ENCODE measurements at regions not wholly inside any gene's neighbourhood (a gene's known extent, or its start where the extent isn't known, plus 50 kb on each side); places are given as distances from the start of the nearest gene placed in this dataset.

GRCh38 chr10:2294739-2295138, 557.4 kb upstream of the ADARB2 start:
- in situ Hi-C loops (cut with HindIII; ENCODE audit: low pct_unique_long_range_greater_than_20kb, low sequenced_read_pairs): no loop called here
- no peak for DNase-seq (ENCODE audit: low read depth, low spot score)

- DNase-seq (ENCODE audit: low read depth, low spot score): no peak
Observed at GRCh38 chr10:2284071-2284470, 546.7 kb upstream of the ADARB2 start.

GRCh38 chr10:2282202-2282601, 544.9 kb upstream of the ADARB2 start:
- in situ Hi-C loops (cut with HindIII; ENCODE audit: low pct_unique_long_range_greater_than_20kb, low sequenced_read_pairs): no loop called here

More at GRCh38 chr10:2284071-2284470, 546.7 kb upstream of the ADARB2 start:
- in situ Hi-C loops (cut with HindIII; ENCODE audit: low pct_unique_long_range_greater_than_20kb, low sequenced_read_pairs): no loop called here

GRCh38 chr10:2280713-2281300, 543.5 kb upstream of the ADARB2 start:
- no peak for DNase-seq (ENCODE audit: low read depth, low spot score)
- in situ Hi-C loops (cut with HindIII; ENCODE audit: low pct_unique_long_range_greater_than_20kb, low sequenced_read_pairs): no loop called here

More at GRCh38 chr10:2282202-2282601, 544.9 kb upstream of the ADARB2 start:
- no peak for DNase-seq (ENCODE audit: low read depth, low spot score)

- DNase-seq (ENCODE audit: low read depth, low spot score): no peak
- in situ Hi-C loops (cut with HindIII; ENCODE audit: low pct_unique_long_range_greater_than_20kb, low sequenced_read_pairs): no loop called here
Observed at GRCh38 chr10:2279711-2280110, 542.4 kb upstream of the ADARB2 start.

- in situ Hi-C loops (cut with HindIII; ENCODE audit: low pct_unique_long_range_greater_than_20kb, low sequenced_read_pairs): no loop called here
- no peak for DNase-seq (ENCODE audit: low read depth, low spot score)
Observed at GRCh38 chr10:2278363-2278762, 541.0 kb upstream of the ADARB2 start.

- no peak for DNase-seq (ENCODE audit: low read depth, low spot score)
- in situ Hi-C loops (cut with HindIII; ENCODE audit: low pct_unique_long_range_greater_than_20kb, low sequenced_read_pairs): no loop called here
Observed at GRCh38 chr10:2263561-2263960, 526.2 kb upstream of the ADARB2 start.

- DNase-seq (ENCODE audit: low read depth, low spot score): no peak
- in situ Hi-C loops (cut with HindIII; ENCODE audit: low pct_unique_long_range_greater_than_20kb, low sequenced_read_pairs): no loop called here
Observed at GRCh38 chr10:2262878-2263277, 525.6 kb upstream of the ADARB2 start.

GRCh38 chr10:2262333-2262732, 525.0 kb upstream of the ADARB2 start:
- no peak for DNase-seq (ENCODE audit: low read depth, low spot score)
- in situ Hi-C loops (cut with HindIII; ENCODE audit: low pct_unique_long_range_greater_than_20kb, low sequenced_read_pairs): no loop called here

GRCh38 chr10:2256241-2256640, 518.9 kb upstream of the ADARB2 start:
- DNase-seq (ENCODE audit: low read depth, low spot score): no peak
- in situ Hi-C loops (cut with HindIII; ENCODE audit: low pct_unique_long_range_greater_than_20kb, low sequenced_read_pairs): no loop called here

GRCh38 chr10:2252096-2252495, 514.8 kb upstream of the ADARB2 start:
- no peak for DNase-seq (ENCODE audit: low read depth, low spot score)
- in situ Hi-C loops (cut with HindIII; ENCODE audit: low pct_unique_long_range_greater_than_20kb, low sequenced_read_pairs): no loop called here

GRCh38 chr10:2251631-2252030, 514.3 kb upstream of the ADARB2 start:
- DNase-seq (ENCODE audit: low read depth, low spot score): no peak
- in situ Hi-C loops (cut with HindIII; ENCODE audit: low pct_unique_long_range_greater_than_20kb, low sequenced_read_pairs): no loop called here

- in situ Hi-C loops (cut with HindIII; ENCODE audit: low pct_unique_long_range_greater_than_20kb, low sequenced_read_pairs): no loop called here
- no peak for DNase-seq (ENCODE audit: low read depth, low spot score)
Observed at GRCh38 chr10:2246747-2247146, 509.4 kb upstream of the ADARB2 start.

GRCh38 chr10:2245580-2245979, 508.3 kb upstream of the ADARB2 start:
- in situ Hi-C loops (cut with HindIII; ENCODE audit: low pct_unique_long_range_greater_than_20kb, low sequenced_read_pairs): no loop called here
- DNase-seq (ENCODE audit: low read depth, low spot score): no peak

- in situ Hi-C loops (cut with HindIII; ENCODE audit: low pct_unique_long_range_greater_than_20kb, low sequenced_read_pairs): no loop called here
- DNase-seq (ENCODE audit: low read depth, low spot score): no peak
Observed at GRCh38 chr10:2244471-2244870, 507.1 kb upstream of the ADARB2 start.

GRCh38 chr10:2236876-2237275, 499.6 kb upstream of the ADARB2 start:
- no peak for DNase-seq (ENCODE audit: low read depth, low spot score)
- in situ Hi-C loops (cut with HindIII; ENCODE audit: low pct_unique_long_range_greater_than_20kb, low sequenced_read_pairs): no loop called here

GRCh38 chr10:2232479-2232878, 495.2 kb upstream of the ADARB2 start:
- DNase-seq (ENCODE audit: low read depth, low spot score): no peak
- in situ Hi-C loops (cut with HindIII; ENCODE audit: low pct_unique_long_range_greater_than_20kb, low sequenced_read_pairs): no loop called here

GRCh38 chr10:2230478-2230877, 493.2 kb upstream of the ADARB2 start:
- in situ Hi-C loops (cut with HindIII; ENCODE audit: low pct_unique_long_range_greater_than_20kb, low sequenced_read_pairs): no loop called here
- no peak for DNase-seq (ENCODE audit: low read depth, low spot score)

GRCh38 chr10:2228320-2228901, 491.1 kb upstream of the ADARB2 start:
- no peak for DNase-seq (ENCODE audit: low read depth, low spot score)
- in situ Hi-C loops (cut with HindIII; ENCODE audit: low pct_unique_long_range_greater_than_20kb, low sequenced_read_pairs): no loop called here

GRCh38 chr10:2225609-2226008, 488.3 kb upstream of the ADARB2 start:
- in situ Hi-C loops (cut with HindIII; ENCODE audit: low pct_unique_long_range_greater_than_20kb, low sequenced_read_pairs): no loop called here
- peak; percentile 10 for DNase-seq (ENCODE audit: low read depth, low spot score)

All from SK-MEL-5 (cell line).